Right lobe of liver (tissue), 6 donors: ENCODE measurements at regions not wholly inside any gene's neighbourhood (a gene's known extent, or its start where the extent isn't known, plus 50 kb on each side); places are given as distances from the start of the nearest gene placed in this dataset.

Experiments used
- ATAC-seq, 4 donors: fragments of 200-7000 bp; cut with Tn5 transposase; one replicate each; pipeline ENCODE4 v1.9.1; 2020; ENCODE audit warnings: mild to moderate bottlenecking in 4 of 4, moderate library complexity in 4 of 4
- DNase-seq, 3 donors: peaks; one replicate each; pipeline ENCODE4 v3.0.0-alpha.2; 2020
- H3K27ac ChIP-seq, 3 donors: fragments of 200-600 bp; one replicate each; pipeline ENCODE4 v1.8.0; 2022
- H3K27me3 ChIP-seq, 2 donors: fragments of 200-600 bp; one replicate each; pipeline ENCODE4 v1.8.0; 2022
- H3K36me3 ChIP-seq, 4 donors: fragments of 200-600 bp; sonication (generic) in 1 of 4; one replicate each; pipeline versions ENCODE4 v1.5.1 to v1.8.0; 2017 to 2022; ENCODE audit warnings: control low read depth in 1 of 4
- H3K4me1 ChIP-seq, 4 donors: fragments of 200-600 bp; sonication (generic) in 1 of 4; one replicate each; pipeline versions ENCODE4 v1.5.1 to v1.8.0; 2017 to 2022; ENCODE audit warnings: control low read depth in 1 of 4
- H3K4me3 ChIP-seq, 3 donors: fragments of 200-600 bp; one replicate each; pipeline ENCODE4 v1.8.0; 2022
- H3K9me3 ChIP-seq, 4 donors: fragments of 200-600 bp; sonication (generic) in 1 of 4; one replicate each; pipeline versions ENCODE4 v1.5.1 to v1.8.0; 2017 to 2022; ENCODE audit warnings: control low read depth in 1 of 4
- POLR2A ChIP-seq: fragments of 450-650 bp; IDR thresholded peaks from one replicate; pipeline ENCODE4 v1.6.1; 2017; ENCODE audit warnings: antibody characterized with exemption, mild to moderate bottlenecking
- WGBS: methylation state at CpG from one replicate; pipeline ENCODE4 v1.1.6; 2018; ENCODE audit warnings: low coverage, low lambda C conversion rate; ENCODE audit not compliant: insufficient coverage; ENCODE audit errors: missing lambda C conversion rate; 5-methylcytosine and 5-hydroxymethylcytosine counted together
- intact Hi-C, 2 donors: fragments of 100-400 bp; cut with DNase I; formaldehyde crosslinking; loops; one replicate each; pipeline versions ENCODE4 v1.11.2 to v1.14.1; 2022
- TF ChIP-seq, protein P1 (sequence below), 4 donors: fragments of 200-600 bp in 3 of 4; fragments of 450-650 bp in 1 of 4; IDR thresholded peaks; one replicate each; pipeline versions ENCODE4 v1.5.1 to v1.8.0; 2016 to 2022; ENCODE audit warnings: antibody characterized with exemption in 4 of 4, mild to moderate bottlenecking in 2 of 4
- donor health status: DM: no; HTN: yes; CAD: no.
- donor health status: DM: no; HTN: no; CAD: no.
- donor health status: DM: no; HTN: no; CAD: no.
- donor health status: DM: no; HTN: yes; CAD: no.
- donor health status: DM: no; HTN: yes; CAD: no.

GRCh38 chr6:142500250-142500786 lies 198.5 kb downstream of the ADGRG6 start:
- H3K27ac ChIP-seq, result no peak overlapping the region
- H3K36me3 ChIP-seq, result no peaks in the 10 kb centered on the region
- H3K27me3 ChIP-seq, result no peaks in the 10 kb centered on the region
- no peak for TF ChIP-seq POLR2A
- TF ChIP-seq, protein P1, sequence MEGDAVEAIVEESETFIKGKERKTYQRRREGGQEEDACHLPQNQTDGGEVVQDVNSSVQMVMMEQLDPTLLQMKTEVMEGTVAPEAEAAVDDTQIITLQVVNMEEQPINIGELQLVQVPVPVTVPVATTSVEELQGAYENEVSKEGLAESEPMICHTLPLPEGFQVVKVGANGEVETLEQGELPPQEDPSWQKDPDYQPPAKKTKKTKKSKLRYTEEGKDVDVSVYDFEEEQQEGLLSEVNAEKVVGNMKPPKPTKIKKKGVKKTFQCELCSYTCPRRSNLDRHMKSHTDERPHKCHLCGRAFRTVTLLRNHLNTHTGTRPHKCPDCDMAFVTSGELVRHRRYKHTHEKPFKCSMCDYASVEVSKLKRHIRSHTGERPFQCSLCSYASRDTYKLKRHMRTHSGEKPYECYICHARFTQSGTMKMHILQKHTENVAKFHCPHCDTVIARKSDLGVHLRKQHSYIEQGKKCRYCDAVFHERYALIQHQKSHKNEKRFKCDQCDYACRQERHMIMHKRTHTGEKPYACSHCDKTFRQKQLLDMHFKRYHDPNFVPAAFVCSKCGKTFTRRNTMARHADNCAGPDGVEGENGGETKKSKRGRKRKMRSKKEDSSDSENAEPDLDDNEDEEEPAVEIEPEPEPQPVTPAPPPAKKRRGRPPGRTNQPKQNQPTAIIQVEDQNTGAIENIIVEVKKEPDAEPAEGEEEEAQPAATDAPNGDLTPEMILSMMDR (IDR thresholded peaks at IDR 0.05), result no peak
- 50% methylated on average over 4 of the region's 4 CpGs for whole genome bisulfite sequencing
- no peak overlapping the region for H3K4me3 ChIP-seq
- ATAC-seq, result no peak
- H3K4me1 ChIP-seq, result no peaks in the 10 kb centered on the region
- no peak for DNase-seq
- H3K9me3 ChIP-seq, result no peaks in the 10 kb centered on the region
- intact Hi-C loops, result no loop called here

- Histone ChIP-seq H3K27me3 (no peaks in the 10 kb centered on the region), H3K4me3 (no peak overlapping the region), H3K36me3 (no peaks in the 10 kb centered on the region), H3K27ac (no peak overlapping the region), H3K9me3 (no peaks in the 10 kb centered on the region), H3K4me1 (no peaks in the 10 kb centered on the region)
- DNase-seq (no peak), ATAC-seq (no peak)
- TF ChIP-seq POLR2A, result no peak
- TF ChIP-seq, protein P1 (IDR thresholded peaks at IDR 0.05), result no peak
- WGBS, result 62% methylated on average over 3 of the region's 3 CpGs
- intact Hi-C loops, result no loop called here
Measured at GRCh38 chr6:142501795-142502194, 200.0 kb downstream of the ADGRG6 start.

DNA sequence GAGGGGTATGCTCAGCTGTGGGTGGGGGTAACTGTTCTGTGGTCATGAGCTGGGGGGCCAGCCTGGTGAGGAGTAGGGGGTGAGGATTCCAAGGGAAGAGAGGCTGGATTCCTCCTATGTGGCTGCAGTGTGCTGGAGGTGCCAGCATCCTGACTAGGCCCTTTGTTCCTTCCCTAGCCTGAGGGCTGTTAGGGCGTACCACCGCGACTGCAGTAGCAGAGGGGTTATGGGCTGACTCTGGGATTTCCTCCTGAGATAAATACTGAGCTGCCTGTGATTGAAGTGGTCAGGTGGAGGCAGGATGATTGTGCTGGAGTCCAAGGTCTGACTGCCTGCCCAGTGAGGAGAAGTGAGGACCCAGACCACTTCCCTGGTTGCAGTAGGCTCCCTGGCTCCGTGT lies 205.3 kb downstream of the ADGRG6 start:
- H3K4me3 ChIP-seq, result no peak overlapping the region
- no peaks in the 10 kb centered on the region for H3K27me3 ChIP-seq
- ATAC-seq, result no peak
- H3K27ac ChIP-seq, result no peak overlapping the region
- WGBS, result 75% methylated on average over 2 of the region's 4 CpGs
- no peak for DNase-seq
- no peaks in the 10 kb centered on the region for H3K36me3 ChIP-seq
- no peaks in the 10 kb centered on the region for H3K4me1 ChIP-seq
- intact Hi-C loops, result no loop called here
- H3K9me3 ChIP-seq, result no peaks in the 10 kb centered on the region
- TF ChIP-seq, protein P1 (IDR thresholded peaks at IDR 0.05), result no peak
- TF ChIP-seq POLR2A, result no peak

DNA sequence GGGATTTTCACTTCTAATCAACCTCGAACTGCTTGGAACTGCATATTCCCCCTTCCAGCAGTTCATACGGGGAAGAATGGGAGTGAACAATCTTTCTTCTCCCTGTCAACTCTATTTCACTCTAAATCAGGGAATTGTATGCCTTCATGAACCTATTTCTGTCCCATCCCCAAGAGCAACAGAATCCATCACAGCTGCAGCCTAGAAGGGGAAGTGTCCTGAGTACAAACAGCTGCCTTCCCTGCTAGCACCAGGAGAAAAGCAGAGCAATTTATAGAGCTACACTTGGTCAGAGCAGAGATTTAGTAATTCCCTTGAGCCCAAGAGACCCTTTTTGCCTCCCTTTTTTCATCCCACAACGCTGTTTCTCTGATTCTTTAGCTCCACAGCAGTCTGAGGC lies 208.4 kb downstream of the ADGRG6 start:
- no peaks in the 10 kb centered on the region for H3K36me3 ChIP-seq
- WGBS, result 34% methylated on average over 3 of the region's 3 CpGs
- no peak for TF ChIP-seq POLR2A
- TF ChIP-seq, protein P1 (IDR thresholded peaks at IDR 0.05), result no peak
- ATAC-seq (no peak), DNase-seq (no peak)
- no peaks in the 10 kb centered on the region for H3K9me3 ChIP-seq
- H3K27me3 ChIP-seq, result no peaks in the 10 kb centered on the region
- H3K4me3 ChIP-seq, result no peak overlapping the region
- no peaks in the 10 kb centered on the region for H3K4me1 ChIP-seq
- no peak overlapping the region for H3K27ac ChIP-seq
- intact Hi-C loops, result no loop called here

- H3K27ac ChIP-seq, result no peak overlapping the region
- no peaks in the 10 kb centered on the region for H3K9me3 ChIP-seq
- H3K4me1 ChIP-seq, result no peaks in the 10 kb centered on the region
- H3K27me3 ChIP-seq, result no peaks in the 10 kb centered on the region
- ATAC-seq (no peak), DNase-seq (no peak)
- intact Hi-C loops, result no loop called here
- no peak for TF ChIP-seq POLR2A
- TF ChIP-seq, protein P1 (IDR thresholded peaks at IDR 0.05), result no peak
- no peaks in the 10 kb centered on the region for H3K36me3 ChIP-seq
- H3K4me3 ChIP-seq, result no peak overlapping the region
- 43% methylated on average over 3 of the region's 3 CpGs for WGBS
Measured at GRCh38 chr6:142518126-142518525, 216.3 kb downstream of the ADGRG6 start.
